Progenitor cell of endocrine pancreas (in vitro differentiated cells): ENCODE measurements at regions not wholly inside any gene's neighbourhood (a gene's known extent, or its start where the extent isn't known, plus 50 kb on each side); places are given as distances from the start of the nearest gene placed in this dataset.

ENCODE experiments used
- DNase-seq: peaks from one replicate; pipeline ENCODE4 v3.0.0; 2021; ENCODE audit warnings: low spot score; ENCODE audit not compliant: unreplicated experiment
- H3K27ac Mint-ChIP-seq: 2 replicates; pipeline ENCODE4 v1.8.0; 2021; ENCODE audit warnings: mild to moderate bottlenecking, moderate library complexity, mixed read lengths
- H3K27me3 Mint-ChIP-seq: 2 replicates; pipeline ENCODE4 v1.8.0; 2021; ENCODE audit warnings: mixed read lengths
- H3K36me3 Mint-ChIP-seq: 2 replicates; pipeline ENCODE4 v1.8.0; 2022; ENCODE audit warnings: mixed read lengths; ENCODE audit not compliant: insufficient read depth
- H3K4me1 Mint-ChIP-seq: 2 replicates; pipeline ENCODE4 v1.8.0; 2021; ENCODE audit warnings: low read depth, mixed read lengths
- H3K4me3 Mint-ChIP-seq: 2 replicates; pipeline ENCODE4 v1.8.0; 2021; ENCODE audit warnings: low read depth, mild to moderate bottlenecking, moderate library complexity, mixed read lengths
- H3K9me3 Mint-ChIP-seq: 2 replicates; pipeline ENCODE4 v1.8.0; 2021; ENCODE audit warnings: low read depth, mixed read lengths
- TF ChIP-seq, protein P1 (sequence below): fragments of 200-600 bp; sonication (generic); IDR thresholded peaks from one replicate; pipeline ENCODE4 v1.5.0; 2021; ENCODE audit warnings: antibody characterized with exemption, mild to moderate bottlenecking; ENCODE audit not compliant: unreplicated experiment

GRCh38 chr3:187998611-187999010 lies 155.3 kb upstream of the LPP start:
- Mint-ChIP-seq H3K27me3 (peaks cover 27% of the 10 kb centered on the region), H3K4me1 (peaks cover 19% of the 10 kb centered on the region), H3K4me3 (no peak overlapping the region), H3K9me3 (no peaks in the 10 kb centered on the region), H3K27ac (no peak overlapping the region), H3K36me3 (no peaks in the 10 kb centered on the region)
- TF ChIP-seq, protein P1, sequence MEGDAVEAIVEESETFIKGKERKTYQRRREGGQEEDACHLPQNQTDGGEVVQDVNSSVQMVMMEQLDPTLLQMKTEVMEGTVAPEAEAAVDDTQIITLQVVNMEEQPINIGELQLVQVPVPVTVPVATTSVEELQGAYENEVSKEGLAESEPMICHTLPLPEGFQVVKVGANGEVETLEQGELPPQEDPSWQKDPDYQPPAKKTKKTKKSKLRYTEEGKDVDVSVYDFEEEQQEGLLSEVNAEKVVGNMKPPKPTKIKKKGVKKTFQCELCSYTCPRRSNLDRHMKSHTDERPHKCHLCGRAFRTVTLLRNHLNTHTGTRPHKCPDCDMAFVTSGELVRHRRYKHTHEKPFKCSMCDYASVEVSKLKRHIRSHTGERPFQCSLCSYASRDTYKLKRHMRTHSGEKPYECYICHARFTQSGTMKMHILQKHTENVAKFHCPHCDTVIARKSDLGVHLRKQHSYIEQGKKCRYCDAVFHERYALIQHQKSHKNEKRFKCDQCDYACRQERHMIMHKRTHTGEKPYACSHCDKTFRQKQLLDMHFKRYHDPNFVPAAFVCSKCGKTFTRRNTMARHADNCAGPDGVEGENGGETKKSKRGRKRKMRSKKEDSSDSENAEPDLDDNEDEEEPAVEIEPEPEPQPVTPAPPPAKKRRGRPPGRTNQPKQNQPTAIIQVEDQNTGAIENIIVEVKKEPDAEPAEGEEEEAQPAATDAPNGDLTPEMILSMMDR: no peak
- no peak for DNase-seq

- TF ChIP-seq, protein P1: no peak
- Mint-ChIP-seq H3K27ac (no peak overlapping the region), H3K27me3 (peaks cover 27% of the 10 kb centered on the region), H3K9me3 (no peaks in the 10 kb centered on the region), H3K4me3 (no peak overlapping the region), H3K4me1 (peaks cover 30% of the 10 kb centered on the region), H3K36me3 (no peaks in the 10 kb centered on the region)
- no peak for DNase-seq
Measured at GRCh38 chr3:187999821-188000220, 154.1 kb upstream of the LPP start.

- Mint-ChIP-seq H3K27me3 (peaks cover 25% of the 10 kb centered on the region), H3K27ac (no peak overlapping the region), H3K36me3 (no peaks in the 10 kb centered on the region), H3K4me3 (no peak overlapping the region), H3K9me3 (no peaks in the 10 kb centered on the region), H3K4me1 (peaks cover 30% of the 10 kb centered on the region)
- TF ChIP-seq, protein P1: no peak
- no peak for DNase-seq
Measured at GRCh38 chr3:188000361-188000861, 153.5 kb upstream of the LPP start.

- no peaks in the 10 kb centered on the region for H3K9me3 Mint-ChIP-seq
Measured at GRCh38 chr3:188001093-188001492, 152.9 kb upstream of the LPP start.

GRCh38 chr3:188001926-188002325 lies 152.0 kb upstream of the LPP start:
- Mint-ChIP-seq H3K36me3 (no peaks in the 10 kb centered on the region), H3K27me3 (peaks cover 21% of the 10 kb centered on the region), H3K4me3 (no peak overlapping the region), H3K9me3 (no peaks in the 10 kb centered on the region), H3K4me1 (peaks cover 30% of the 10 kb centered on the region), H3K27ac (no peak overlapping the region)
- no peak for DNase-seq
- TF ChIP-seq, protein P1: no peak

More at GRCh38 chr3:188001093-188001492, 152.9 kb upstream of the LPP start:
- TF ChIP-seq, protein P1: no peak
- H3K27me3 Mint-ChIP-seq: peaks cover 24% of the 10 kb centered on the region
- no peak overlapping the region for H3K27ac Mint-ChIP-seq
- H3K4me3 Mint-ChIP-seq: no peak overlapping the region
- no peaks in the 10 kb centered on the region for H3K36me3 Mint-ChIP-seq
- peaks cover 30% of the 10 kb centered on the region for H3K4me1 Mint-ChIP-seq
- DNase-seq: no peak
